HFFc6 (cell line): ENCODE measurements at regions not wholly inside any gene's neighbourhood (a gene's known extent, or its start where the extent isn't known, plus 50 kb on each side); places are given as distances from the start of the nearest gene placed in this dataset.
"Not testable (repeated sequence)": the region's sequence is repeated elsewhere in the genome, so short reads cannot be mapped to it uniquely, and the experiment has no call there.

Source experiments
- DNase-seq: peaks from one replicate; pipeline ENCODE4 v3.0.0-alpha.2; 2018
- H3K27ac Mint-ChIP-seq: 2 replicates; pipeline ENCODE4 v1.8.0; 2020; ENCODE audit warnings: mild to moderate bottlenecking, mixed read lengths
- H3K27me3 Mint-ChIP-seq: 2 replicates; pipeline ENCODE4 v1.8.0; 2021; ENCODE audit warnings: mild to moderate bottlenecking, moderate library complexity, mixed read lengths; ENCODE audit not compliant: insufficient read depth
- H3K36me3 Mint-ChIP-seq: 2 replicates; pipeline ENCODE4 v1.8.0; 2021; ENCODE audit warnings: low read depth, mixed read lengths
- H3K4me1 Mint-ChIP-seq: 2 replicates; pipeline ENCODE4 v1.8.0; 2020; ENCODE audit warnings: low read depth, mixed read lengths
- H3K4me3 Mint-ChIP-seq: 2 replicates; pipeline ENCODE4 v1.8.0; 2020; ENCODE audit warnings: mild to moderate bottlenecking, moderate library complexity, mixed read lengths
- H3K9me3 Mint-ChIP-seq: 2 replicates; pipeline ENCODE4 v1.8.0; 2020; ENCODE audit warnings: mild to moderate bottlenecking, mixed read lengths
- CTCF ChIP-seq: fragments of 200-600 bp; sonication (generic); IDR thresholded peaks from 2 replicates; pipeline ENCODE4 v1.5.0; 2021; ENCODE audit warnings: antibody characterized with exemption, mild to moderate bottlenecking

GRCh38 chr1:230568008-230568407 is 74.3 kb upstream of the COG2 start:
- DNase-seq = no peak
- H3K27ac Mint-ChIP-seq = no peak overlapping the region

GRCh38 chr1:230567221-230567575 is 75.1 kb upstream of the COG2 start:
- peaks cover 31% of the 10 kb centered on the region for H3K9me3 Mint-ChIP-seq
- no peaks in the 10 kb centered on the region for H3K36me3 Mint-ChIP-seq
- DNase-seq = no peak
- no peak for TF ChIP-seq CTCF
- no peaks in the 10 kb centered on the region; the same call in 1 of the 2 replicates for H3K27me3 Mint-ChIP-seq
- H3K4me1 Mint-ChIP-seq = no peaks in the 10 kb centered on the region
- no peak overlapping the region for H3K27ac Mint-ChIP-seq
- no peak overlapping the region for H3K4me3 Mint-ChIP-seq

More at GRCh38 chr1:230568008-230568407, 74.3 kb upstream of the COG2 start:
- no peaks in the 10 kb centered on the region; the same call in 1 of the 2 replicates for H3K27me3 Mint-ChIP-seq
- H3K4me1 Mint-ChIP-seq = no peaks in the 10 kb centered on the region
- no peak for TF ChIP-seq CTCF
- no peak overlapping the region for H3K4me3 Mint-ChIP-seq
- H3K36me3 Mint-ChIP-seq = no peaks in the 10 kb centered on the region
- peaks cover 30% of the 10 kb centered on the region for H3K9me3 Mint-ChIP-seq

- not testable (repeated sequence) for H3K4me1 Mint-ChIP-seq, H3K4me3 Mint-ChIP-seq, H3K36me3 Mint-ChIP-seq, H3K27me3 Mint-ChIP-seq, H3K27ac Mint-ChIP-seq, DNase-seq
- peaks cover 32% of the 10 kb centered on the region for H3K9me3 Mint-ChIP-seq
These were observed 75.6 kb upstream of the COG2 start for GRCh38 chr1:230566532-230567220.

GRCh38 chr1:230565141-230565540 is 77.1 kb upstream of the COG2 start:
- TF ChIP-seq CTCF = no peak
- Mint-ChIP-seq H3K9me3 (peaks cover 44% of the 10 kb centered on the region), H3K36me3 (no peaks in the 10 kb centered on the region), H3K4me1 (no peaks in the 10 kb centered on the region), H3K27ac (no peak overlapping the region), H3K4me3 (no peak overlapping the region), H3K27me3 (no peaks in the 10 kb centered on the region; the same call in 1 of the 2 replicates)
- no peak for DNase-seq

GRCh38 chr1:230563591-230563990 is 78.7 kb upstream of the COG2 start:
- TF ChIP-seq CTCF = no peak
- Mint-ChIP-seq H3K27ac (no peak overlapping the region), H3K36me3 (no peaks in the 10 kb centered on the region), H3K4me1 (no peaks in the 10 kb centered on the region), H3K27me3 (no peaks in the 10 kb centered on the region; the same call in 1 of the 2 replicates), H3K4me3 (no peak overlapping the region), H3K9me3 (peaks cover 43% of the 10 kb centered on the region)
- no peak for DNase-seq

GRCh38 chr1:230561570-230561969 is 80.7 kb upstream of the COG2 start:
- Mint-ChIP-seq H3K4me3 (no peak overlapping the region), H3K36me3 (no peaks in the 10 kb centered on the region), H3K27ac (no peak overlapping the region), H3K9me3 (peaks cover 49% of the 10 kb centered on the region), H3K4me1 (no peaks in the 10 kb centered on the region), H3K27me3 (no peaks in the 10 kb centered on the region; the same call in 1 of the 2 replicates)
- no peak for DNase-seq
- no peak for TF ChIP-seq CTCF
